ENCODE measurements at regions not wholly inside any gene's neighbourhood (a gene's known extent, or its start where the extent isn't known, plus 50 kb on each side); places are given as distances from the start of the nearest gene placed in this dataset.

DNA sequence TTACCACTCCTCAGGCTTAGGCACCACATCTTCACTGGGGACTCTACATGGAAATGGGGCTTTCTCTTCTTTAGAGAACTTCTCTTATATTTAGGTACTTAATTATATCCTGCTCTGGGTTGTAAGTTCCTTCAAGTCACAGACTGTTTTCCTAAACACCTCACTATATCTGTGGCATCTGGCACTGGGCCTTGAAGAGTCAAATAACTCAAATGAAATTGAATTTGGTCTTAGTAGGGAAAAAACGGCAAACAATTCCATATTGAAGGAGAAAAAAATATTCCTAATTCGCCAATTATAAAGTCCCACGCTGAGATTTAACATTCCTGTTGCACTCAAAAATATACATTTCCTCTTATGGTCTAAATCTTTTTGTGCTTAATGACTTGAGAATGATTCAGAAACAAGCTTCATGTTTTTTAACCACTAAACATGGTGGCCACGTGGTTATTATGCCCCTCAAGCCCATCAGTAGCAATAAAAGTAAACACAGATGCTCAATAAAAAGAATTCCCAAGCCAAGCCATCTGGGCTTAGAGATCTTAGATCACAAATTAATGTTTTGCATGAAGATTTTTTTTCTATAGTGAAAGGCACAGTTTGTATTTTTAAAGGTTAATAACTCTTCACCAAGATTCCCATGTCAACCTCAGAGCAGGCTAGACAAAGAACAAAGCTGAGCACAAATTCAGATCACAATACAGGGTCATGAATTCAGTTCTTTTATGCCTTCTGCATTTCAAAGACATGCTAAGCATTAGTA, 105.5 kb upstream of the SYT4 start:
- TF ChIP-seq, protein P1, sequence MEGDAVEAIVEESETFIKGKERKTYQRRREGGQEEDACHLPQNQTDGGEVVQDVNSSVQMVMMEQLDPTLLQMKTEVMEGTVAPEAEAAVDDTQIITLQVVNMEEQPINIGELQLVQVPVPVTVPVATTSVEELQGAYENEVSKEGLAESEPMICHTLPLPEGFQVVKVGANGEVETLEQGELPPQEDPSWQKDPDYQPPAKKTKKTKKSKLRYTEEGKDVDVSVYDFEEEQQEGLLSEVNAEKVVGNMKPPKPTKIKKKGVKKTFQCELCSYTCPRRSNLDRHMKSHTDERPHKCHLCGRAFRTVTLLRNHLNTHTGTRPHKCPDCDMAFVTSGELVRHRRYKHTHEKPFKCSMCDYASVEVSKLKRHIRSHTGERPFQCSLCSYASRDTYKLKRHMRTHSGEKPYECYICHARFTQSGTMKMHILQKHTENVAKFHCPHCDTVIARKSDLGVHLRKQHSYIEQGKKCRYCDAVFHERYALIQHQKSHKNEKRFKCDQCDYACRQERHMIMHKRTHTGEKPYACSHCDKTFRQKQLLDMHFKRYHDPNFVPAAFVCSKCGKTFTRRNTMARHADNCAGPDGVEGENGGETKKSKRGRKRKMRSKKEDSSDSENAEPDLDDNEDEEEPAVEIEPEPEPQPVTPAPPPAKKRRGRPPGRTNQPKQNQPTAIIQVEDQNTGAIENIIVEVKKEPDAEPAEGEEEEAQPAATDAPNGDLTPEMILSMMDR (IDR thresholded peaks at IDR 0.05) = no peak
- DNase-seq (ENCODE audit: low spot score) (no peak), ATAC-seq (ENCODE audit: low FRiP score) (no peak)

DNA sequence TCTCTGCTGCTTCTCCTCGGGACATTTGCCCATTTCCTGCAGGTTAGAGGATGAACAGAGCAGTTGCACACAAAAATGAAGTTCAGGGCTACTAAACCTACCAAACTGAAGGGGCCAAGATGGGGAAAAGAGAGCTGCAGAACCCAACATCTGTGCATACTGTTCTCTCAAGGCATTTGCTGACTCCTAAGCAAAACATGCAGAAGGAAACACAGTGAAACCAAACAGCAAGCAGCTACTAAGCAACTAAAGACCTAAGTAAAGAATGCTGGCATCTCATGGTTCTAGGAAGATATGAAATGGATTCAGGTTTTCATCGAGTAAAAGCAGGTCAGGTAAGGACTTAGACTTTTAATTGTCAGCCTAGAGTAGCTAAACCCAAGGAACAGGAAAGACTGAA, 111.9 kb upstream of the SYT4 start:
- TF ChIP-seq, protein P1 (IDR thresholded peaks at IDR 0.05) = no peak
- no peak for DNase-seq (ENCODE audit: low spot score)
- no peak for ATAC-seq (ENCODE audit: low FRiP score)

DNA sequence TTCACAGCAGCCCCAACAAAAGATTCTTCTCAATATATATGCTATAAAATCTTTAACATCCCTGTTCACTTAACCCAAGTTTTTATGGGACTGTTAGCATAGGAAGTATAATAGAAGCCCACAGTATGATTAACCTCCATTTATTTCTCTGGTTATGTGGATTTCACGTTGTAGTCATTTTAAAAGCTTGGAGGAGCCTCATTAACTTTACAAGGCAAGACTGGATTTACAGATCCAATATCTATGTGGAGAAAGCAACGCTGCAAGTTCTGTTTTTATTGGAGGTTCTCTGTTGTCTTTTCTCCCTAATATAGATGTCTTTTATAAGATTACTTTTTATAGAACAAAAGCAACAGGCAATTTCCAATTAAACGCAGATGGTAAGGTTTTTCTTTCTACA, 114.9 kb upstream of the SYT4 start:
- DNase-seq (ENCODE audit: low spot score) = no peak
- TF ChIP-seq, protein P1 (IDR thresholded peaks at IDR 0.05) = no peak
- no peak for ATAC-seq (ENCODE audit: low FRiP score)

DNA sequence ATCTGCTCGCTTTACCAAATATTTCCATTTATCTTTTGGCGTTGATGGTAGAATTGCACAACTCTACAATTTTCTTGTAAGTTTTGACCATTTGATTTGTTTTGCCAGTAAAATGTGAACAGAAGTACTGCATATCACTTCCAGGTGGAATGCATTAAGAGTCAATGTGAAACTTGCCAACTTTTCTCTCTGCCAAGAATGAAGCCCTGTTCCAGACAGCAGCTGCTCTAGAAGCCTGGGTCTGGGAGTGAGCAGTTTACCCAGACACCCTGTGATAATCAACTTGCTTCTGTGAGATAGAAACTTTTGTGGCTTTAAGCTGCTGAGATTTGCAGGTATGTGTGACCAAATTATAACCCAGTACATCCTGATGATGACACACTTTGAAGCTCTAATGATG, 115.9 kb upstream of the SYT4 start:
- TF ChIP-seq, protein P1 (IDR thresholded peaks at IDR 0.05) = no peak
- no peak for DNase-seq (ENCODE audit: low spot score)
- peak; percentile 90 for ATAC-seq (ENCODE audit: low FRiP score)

DNA sequence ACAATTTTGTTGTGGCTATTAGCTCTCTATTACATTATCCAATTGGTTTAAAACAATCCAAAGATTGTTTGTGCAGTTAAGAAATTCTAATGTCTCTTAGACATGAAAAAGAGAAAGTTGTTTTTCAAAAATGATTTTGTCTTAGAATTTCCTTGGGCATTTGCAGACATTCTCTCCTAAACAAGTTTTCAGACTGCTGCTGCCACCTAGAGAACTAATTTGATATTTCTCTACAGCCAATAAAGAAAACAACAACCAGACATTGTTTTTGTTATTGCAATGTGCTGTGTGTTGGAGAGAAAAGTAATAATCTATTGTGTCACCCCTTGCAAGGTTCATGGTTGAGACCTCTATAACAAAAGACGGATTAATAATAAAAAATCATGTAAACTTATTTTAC, 119.0 kb upstream of the SYT4 start:
- TF ChIP-seq, protein P1 (IDR thresholded peaks at IDR 0.05) = no peak
- DNase-seq (ENCODE audit: low spot score) = no peak
- ATAC-seq (ENCODE audit: low FRiP score) = no peak

DNA sequence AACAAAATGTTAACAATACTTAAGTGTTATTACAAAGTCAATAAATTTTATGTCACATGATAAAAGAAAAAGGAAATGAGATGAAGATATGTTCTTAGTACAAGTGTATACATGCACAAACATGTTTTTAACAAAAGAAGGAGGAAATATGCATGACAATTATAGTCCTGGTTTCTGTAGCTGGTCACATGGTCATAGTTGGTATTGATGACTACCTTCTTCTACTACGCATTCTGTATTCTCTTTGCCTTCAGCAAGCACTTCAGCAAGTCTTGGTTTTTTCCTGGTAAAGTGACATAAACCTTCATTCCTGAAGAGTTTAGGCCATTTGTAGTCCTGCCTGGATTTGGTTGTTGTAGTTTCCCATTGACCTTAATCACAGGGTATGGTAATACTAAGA, 121.3 kb upstream of the SYT4 start:
- DNase-seq (ENCODE audit: low spot score) (no peak), ATAC-seq (ENCODE audit: low FRiP score) (no peak)
- TF ChIP-seq, protein P1 (IDR thresholded peaks at IDR 0.05) = no peak

DNA sequence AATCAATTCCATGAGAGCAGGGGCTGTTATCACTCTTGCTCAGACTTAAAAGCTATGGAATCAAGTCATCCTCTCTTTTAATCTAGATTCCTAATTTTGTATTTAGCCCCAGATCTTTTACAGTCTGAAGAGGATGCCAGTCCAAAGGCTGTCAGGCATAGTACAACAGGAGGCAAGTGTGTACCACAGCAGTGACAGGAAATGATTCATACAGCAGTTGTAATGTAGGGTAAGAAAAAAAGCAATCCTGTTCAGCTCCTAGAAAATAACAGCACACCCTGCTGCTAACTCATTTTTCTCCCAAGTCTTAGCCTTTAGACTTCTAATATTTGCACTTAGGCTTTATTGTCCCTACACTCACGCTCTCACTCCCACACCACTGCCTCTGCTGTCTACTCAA, 127.8 kb upstream of the SYT4 start:
- no peak for DNase-seq (ENCODE audit: low spot score)
- no peak for ATAC-seq (ENCODE audit: low FRiP score)
- TF ChIP-seq, protein P1 (IDR thresholded peaks at IDR 0.05) = no peak

All from omental fat pad (tissue), 3 donors.